NCI-H2107 (cell line): ENCODE measurements at regions not wholly inside any gene's neighbourhood (a gene's known extent, or its start where the extent isn't known, plus 50 kb on each side); places are given as distances from the start of the nearest gene placed in this dataset.
"Not testable (repeated sequence)": the region's sequence is repeated elsewhere in the genome, so short reads cannot be mapped to it uniquely, and the experiment has no call there.

Source experiments
- DNase-seq: peaks from one replicate; lab custom pipeline; 2025; lab: John Stamatoyannopoulos, UW

DNA sequence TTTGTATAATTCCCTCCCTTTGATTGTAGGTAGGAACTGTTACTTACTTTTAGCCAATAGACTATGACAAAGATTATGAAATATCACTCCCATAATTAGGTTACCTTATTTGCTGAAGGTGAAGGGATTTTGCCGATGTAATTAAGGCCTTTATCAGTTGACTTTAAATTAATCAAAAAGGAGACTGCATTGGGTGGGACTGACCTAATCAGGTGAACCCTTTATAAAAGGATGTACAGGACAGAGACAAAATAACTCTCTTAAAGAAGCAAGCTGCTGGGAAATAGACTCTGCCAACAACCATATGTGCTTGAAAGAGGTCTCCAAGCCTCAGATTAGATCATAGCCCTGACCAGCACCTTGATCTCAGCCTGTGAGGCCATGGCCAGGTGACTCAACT, 167.6 kb downstream of the SOX3 start:
- DNase-seq, result no peak

DNA sequence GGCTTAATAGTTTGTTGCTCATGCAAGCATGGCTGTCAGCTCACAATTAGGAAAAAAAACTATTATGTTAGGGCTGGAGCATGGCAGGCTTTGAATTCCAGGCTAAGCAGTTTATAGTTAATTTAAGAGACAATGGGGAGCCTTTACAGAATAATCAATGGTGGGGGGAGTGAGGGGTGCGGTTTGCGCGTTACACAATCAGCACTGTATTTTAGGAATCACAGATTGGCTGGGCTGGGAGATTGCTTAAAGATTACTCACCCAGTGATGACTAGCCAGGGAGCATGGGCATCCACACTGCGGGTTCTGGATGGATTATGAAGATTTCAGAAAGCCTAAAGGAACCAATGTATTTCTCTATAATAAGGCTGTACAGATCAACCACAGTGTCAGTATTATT, 186.6 kb downstream of the SOX3 start:
- no peak for DNase-seq

DNA sequence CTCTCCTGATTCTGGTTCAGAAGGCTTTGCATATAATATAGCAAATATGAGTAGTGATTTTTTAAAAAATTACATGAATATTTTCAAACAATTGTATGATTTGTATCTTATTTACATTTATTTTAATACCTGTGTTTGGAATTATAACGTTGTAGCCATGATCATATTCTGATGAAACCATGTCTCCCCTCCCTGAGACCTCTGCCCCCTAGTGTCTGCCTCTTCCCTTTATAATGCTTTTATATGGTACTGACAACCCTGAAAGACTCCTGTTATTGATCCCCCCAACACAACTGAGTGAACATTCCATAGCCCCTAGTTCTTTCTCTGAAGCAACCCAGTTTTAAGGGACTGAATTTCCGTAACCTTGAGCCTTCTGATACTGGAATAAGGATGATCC, 187.4 kb downstream of the SOX3 start:
- no peak for DNase-seq

DNA sequence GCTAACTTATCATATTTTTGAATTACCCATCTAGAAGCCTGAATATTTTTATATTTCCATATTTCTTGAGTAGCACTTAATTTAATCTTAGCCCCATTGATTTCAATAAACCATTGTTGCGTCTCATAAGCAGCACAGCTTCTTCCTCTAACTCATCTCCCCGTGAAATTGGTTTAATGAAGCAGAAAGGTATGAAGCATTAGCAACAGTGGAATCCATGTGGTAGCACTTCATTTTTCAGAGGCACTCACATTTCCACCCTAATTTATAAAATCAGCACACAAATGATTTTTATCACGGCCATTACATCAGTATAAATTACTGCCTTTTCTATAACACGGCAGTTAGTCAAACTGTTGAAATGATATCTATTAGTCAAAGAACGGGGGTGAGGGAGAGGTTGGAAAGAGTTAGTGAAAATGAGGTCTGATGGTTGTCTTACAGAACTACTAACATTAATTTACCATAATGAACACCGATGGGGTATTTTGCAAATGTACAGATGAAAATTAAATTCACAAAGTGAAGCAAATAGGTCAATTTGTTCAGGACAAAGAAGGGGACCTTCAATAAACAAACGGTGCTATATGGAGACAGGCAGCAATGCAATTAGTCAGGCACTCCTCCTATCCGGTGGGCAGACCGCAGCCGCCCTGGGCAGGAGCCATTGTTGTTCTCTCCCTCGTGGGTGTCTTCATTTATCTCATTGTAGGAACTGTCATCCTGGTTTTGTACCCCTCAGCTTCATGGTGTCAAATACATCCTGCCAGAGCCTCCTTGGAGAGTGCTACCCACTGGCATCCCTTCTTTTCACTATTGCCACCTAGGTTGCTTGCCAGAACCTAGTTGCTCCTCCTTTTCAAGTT, 205.7 kb downstream of the SOX3 start:
- no peak for DNase-seq

DNA sequence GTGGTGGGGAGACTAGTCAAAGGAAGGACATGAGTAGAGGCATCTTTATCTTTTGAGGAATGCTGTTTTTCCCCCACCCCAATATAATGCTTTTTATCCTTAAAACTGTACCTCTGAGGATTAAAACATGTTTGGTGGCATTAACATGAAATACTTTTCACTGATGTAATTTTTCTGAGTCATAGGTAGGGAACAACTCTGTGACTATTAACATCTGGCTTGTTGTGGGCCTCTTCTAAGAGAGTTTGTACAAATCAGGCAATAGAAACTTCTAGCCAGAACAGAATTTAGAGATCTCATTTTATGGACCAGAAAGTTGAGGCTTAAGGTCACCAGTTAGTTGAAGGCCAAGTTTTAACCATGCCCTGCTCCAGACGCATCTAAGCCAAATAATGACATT, 207.6 kb downstream of the SOX3 start:
- DNase-seq, result no peak

DNA sequence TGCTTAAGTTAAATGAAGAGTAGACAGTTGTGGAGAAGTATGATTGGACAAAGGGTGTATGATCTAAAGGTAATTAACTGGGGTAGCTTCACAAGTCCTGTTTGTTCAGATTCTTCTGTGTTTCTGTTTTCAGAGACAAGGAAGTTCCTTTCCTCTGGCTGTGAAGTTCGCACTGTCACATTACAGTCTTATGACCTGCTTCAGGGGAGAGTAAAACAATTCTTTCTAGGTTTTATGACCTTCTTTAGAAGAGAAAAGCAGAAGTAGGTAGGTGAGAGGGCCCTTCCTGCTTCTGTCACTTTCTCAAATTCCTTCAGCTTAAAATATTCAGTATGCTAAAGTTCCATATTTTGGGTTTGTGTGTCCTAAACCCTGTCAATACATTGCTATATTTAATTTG, 211.9 kb downstream of the SOX3 start:
- DNase-seq, result no peak

DNA sequence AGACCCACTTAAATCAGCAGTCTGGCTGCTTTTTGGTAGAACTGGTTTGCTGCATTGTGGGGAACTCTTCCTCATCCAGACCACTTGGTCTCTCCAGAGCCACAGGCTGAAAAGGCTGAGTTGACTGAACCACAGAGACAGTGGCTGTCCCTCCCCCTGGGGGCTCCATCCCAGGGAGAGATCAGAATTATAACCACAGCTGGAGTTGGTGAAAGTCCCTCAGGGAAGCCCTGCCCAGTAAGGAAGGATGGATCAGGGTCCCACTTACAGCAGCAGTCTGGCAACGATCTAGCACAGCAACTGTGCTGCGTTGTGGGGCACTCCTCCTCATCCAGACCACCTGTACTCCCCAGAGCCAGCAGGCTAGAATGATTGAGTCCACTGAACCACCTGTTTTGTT, 212.7 kb downstream of the SOX3 start:
- no peak for DNase-seq

DNA sequence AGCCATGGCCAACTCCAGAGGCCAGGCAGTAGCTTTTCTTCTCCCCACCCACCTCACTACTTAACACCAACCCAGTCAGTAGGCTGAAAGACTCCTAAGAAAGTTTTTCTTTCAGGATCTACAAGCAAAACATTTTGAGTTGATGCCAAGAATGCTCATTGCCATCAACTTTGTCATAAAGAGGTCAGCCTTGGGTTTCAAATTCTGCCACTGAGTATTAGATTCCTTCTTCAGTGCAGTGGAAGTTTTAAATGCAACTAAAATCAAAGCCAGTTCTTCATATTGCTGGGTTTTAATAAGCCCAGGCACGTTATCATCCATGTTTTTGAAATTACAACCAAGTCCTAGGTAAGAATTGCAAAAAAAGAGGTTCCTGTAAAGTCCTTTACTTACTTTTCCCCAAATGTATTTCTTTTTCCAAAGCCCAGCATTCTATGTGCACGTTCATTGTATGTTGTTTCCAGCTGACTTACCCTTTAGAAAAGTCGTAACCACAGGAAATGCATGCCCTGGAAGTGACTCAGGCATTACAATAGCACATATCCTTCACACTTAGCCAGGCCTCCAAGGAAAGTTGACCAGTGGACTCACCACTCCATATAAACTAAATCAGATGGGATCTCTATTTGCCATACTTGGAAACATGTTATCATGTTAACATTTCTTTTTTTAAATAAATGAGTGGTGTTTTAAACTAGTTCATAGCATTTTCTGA, 229.9 kb downstream of the SOX3 start:
- no peak for DNase-seq

DNA sequence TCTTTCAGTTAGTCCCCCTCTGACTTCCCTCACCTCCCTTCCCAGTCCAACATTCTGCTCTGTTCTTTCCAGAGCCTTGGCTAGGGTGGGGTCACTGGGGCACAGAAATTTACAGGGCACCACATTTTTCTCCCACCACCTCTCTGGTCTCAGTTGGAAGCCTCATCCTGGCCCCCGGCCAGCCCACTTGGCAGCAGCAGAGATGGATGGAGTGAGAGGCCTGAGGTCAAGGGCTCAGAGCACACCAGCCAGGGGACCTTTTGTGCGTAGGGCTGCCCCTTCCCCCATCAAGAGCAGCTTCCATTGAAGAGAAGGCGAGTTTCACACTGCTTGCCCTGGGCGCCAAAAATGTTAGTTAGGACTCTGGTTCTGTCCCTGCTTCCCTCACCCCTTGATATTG, 230.9 kb downstream of the SOX3 start:
- DNase-seq, result no peak

DNA sequence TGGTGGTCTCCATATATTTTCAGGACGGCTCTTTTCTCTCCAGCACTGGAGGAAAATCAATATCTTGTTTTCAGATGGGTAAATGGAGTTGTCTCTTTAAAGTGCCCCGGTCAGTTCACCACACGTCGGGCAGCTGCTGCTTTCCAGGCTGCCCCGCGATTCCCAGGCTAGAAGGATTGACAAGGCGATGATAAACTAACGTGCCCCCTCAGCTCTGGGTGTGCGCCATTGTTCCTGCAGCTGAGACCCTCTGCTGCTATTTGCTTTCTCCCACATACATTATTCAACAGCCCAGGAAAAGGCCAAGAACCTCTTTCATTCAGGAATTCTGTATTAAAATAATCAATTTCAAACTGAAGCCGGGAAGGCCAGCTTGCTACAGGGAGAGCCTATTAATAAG, 254.5 kb downstream of the SOX3 start:
- no peak for DNase-seq

DNA sequence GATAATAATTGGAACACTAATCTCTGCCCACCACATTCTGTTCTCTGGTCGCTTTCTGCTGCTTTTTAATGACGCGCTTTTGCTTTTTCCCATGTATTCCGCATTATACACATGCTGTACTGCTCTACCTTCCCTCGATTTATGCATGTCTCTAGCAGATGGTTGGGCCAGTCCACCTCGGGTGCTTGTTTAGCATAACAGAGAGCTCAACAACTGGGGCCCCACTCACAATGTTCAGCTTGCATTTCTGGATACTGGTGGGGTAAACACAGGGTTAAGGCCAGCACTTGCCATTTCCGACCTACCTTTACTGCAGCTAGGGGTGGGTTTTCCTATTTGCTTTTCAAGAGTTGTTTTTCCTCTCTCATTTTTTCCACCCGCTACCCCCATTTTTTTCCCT, 255.8 kb downstream of the SOX3 start:
- no peak for DNase-seq

DNA sequence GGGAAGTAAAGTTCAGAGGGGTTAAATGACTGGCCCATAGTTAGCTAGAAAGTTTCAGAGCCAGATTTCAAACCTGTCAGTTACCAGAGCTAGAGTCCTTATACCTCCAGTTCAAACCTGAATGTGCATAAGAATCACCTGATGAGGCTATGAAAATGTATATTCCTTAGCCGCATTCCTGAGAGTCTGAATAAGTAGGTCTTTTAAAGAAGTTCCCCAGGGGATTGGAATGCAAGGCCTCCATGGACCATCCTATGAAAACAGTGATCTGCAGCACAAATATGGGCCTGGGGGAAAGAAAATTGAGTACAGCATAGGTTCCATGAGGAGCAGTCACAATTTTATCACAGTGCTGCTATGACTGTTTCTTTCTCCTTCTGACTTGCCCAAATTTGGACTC, 263.9 kb upstream of the CXorf66 start:
- no peak for DNase-seq

DNA sequence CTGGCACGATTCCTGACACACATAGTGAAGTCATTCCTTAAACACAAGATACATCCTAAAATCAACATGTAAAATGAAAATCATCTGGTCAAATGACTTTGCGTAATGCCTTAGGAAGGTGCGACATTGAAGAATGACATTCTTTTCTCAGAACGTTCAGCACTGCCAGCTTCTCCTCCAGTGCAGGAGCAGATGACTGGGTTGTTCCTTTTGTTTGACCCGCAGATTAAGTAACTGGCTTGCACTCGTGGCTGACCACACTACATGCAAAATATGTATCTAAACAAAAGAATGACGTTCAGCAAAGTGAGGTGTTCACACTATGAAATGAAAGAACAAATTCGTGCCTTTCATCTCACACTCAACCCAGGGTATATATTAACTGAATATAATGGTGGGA, 260.7 kb upstream of the CXorf66 start:
- not testable (repeated sequence) for DNase-seq

DNA sequence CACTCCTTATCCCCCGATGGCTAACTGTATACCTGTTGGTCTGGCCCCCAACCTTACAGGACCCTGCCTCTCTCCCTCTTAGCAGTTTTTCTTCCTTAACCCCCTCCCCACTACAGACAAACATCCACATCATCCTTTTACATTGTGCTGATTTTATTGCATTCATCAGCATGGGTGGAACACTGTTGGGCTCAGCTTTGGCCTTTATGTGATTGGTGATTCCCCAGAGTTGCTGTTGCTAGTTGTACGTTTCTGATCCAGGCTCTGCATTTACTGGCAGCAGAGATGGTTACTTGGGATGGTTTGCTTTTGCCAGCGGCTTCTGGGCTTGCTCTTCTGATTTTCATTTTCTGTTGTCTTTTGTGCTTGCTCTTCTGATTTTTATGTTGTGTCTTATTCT, 250.6 kb upstream of the CXorf66 start:
- not testable (repeated sequence) for DNase-seq

DNA sequence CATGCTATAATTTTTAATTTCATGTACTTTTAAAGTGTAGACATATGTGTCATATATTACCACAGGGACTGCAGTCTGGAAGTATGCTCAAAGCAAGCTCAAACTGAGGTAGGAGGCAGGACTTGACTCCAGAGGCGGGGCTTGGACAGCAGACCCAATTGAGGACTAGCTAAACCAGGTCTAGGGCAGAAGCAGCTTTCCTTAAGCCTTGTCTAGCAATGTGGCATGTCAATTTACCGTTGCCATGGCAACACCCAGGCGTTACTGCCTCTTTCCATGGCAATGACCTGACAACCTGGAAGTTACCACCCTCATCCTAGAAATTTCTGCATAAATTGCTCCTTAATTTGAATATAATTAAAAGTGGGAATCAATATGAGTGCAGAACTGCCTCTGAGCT, 249.2 kb upstream of the CXorf66 start:
- DNase-seq, result not testable (repeated sequence)

DNA sequence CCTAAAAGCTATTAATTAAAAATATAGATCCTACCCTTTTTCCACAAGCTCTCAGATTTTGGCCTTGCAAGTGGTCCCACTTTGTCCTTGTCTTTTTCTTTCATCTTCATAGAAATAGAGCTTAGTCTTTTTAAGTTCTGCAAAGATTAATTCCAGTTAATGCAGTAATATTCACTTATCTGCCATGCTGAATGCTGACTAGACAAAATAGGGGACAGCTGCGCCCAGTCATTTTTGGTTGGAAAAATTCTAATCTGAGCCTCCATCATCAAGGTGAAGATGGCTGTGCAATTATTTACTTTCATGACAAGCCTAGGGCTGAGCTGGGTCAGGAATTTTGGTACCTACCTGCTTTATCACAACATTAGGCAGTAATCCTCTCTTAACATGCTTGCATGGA, 241.3 kb upstream of the CXorf66 start:
- DNase-seq, result no peak

DNA sequence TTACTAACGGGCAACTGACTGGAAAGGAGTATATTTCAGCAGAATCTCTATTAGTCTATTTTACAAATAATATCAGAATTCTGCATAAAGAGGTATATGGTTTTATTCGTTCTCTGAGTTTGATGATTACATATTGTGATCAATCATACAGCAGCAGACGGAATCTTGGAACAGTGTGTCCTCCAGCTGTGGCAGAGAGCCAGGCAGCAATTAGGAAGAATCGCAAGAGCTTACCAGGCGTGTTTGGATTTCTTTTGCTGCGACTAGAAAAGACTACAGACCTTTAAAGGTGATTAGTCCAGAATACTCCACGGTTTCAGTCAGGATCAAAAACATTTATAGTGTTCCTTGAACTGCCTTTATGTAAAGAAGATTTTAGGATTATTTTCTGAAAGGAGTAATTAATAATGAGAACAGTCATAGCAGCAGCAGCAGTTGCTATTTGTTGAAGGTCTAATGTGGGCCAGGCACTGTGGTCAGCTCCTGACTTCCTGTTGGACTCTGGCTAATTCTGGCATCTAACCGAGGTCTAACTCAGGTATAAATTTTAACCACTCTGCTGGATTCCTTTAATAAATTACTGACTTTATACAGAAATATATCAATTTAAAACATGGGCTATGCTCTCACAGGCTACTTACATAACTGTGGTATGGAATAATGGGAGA, 225.3 kb upstream of the CXorf66 start:
- DNase-seq, result no peak

DNA sequence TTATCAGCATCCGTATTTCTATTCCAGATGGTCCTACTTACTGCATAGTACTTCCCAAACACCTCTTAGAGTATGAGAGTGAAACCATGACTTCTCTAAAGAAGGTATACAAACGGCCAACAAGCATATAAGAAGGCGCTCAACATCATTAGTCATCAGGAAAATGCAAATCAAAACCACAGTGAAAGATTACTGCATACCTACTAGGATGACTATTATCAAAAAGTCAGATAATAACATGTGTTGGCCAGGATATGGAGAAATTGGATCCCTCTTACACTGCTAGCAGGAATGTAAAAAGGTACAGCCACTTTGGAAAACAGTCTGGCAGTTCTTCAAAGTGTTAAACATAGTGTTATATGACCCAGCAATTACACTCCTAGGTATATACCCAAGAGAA, 215.3 kb upstream of the CXorf66 start:
- no peak for DNase-seq

DNA sequence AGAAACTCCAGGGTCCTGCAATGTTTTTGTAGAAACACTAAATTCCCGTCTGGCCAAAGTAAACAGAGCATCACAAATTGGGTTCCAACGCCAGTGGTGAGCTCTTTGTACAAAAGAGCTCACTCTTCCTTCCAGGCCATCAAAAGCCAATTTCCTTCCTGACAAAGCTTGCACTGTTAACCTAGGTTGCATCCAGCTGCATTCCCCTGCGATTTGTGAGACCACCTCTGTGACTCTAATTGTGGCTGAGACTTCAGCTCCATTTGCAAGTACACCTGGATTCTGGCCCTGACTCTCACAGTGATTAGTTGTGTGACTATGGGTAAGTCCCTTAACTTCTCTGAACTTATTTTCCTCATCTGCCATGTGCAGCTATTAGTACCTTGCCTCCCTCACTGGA, 212.5 kb upstream of the CXorf66 start:
- no peak for DNase-seq

DNA sequence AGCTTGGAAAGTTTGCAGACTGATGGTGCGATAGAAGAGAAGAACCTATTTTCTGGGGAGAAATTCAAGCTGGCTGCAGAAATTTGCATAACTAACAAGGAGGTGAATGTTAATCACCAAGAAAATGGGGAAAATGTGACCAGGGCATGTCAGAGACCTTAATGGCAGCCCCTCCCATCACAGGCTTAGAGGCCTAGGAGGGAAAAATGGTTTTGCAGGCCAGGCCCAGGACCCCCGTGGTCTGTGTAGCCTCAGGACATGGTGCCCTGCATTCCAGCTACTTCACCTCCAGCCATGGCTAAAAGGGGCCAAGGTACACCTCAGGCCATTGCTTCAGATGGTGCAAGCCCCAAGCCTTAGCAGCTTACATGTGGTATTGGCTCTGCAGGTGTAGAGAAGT, 207.1 kb upstream of the CXorf66 start:
- no peak for DNase-seq

DNA sequence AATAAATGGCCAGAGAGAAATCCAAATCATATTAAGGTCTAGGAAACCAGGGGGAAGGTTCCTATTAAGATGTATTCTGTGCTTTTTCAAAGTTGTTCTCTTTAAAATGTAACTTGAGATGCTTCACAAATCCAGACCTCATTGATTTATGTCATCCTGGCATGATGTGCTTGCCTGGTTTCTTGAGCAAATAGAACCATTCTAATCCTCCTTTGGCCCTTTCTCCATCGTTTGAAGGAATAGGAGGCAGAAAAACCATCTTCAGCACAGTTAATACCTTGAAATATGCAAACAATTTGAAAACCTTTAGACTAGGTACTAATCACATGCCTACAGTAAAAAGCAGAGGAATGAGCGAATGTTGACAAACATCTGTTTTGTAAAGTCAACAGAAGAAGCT, 202.2 kb upstream of the CXorf66 start:
- DNase-seq, result no peak

DNA sequence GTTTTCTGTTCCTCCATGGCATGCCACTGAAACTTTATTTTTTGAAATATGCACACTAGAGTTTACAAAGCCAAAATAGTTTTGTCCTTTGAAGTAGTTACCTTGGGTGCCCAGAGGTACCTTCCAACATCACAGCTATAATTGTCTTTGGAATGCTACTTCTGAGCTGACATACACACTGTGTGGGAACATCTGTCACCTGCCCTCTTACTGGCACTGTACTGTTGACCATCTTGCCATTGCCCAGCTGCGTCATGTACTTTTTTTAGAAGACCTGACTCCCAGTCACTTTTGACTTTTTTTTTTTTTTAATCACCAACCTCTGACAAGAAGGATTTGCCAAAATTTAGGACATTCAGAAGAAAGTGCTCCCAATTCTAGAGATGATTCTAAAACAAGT, 200.5 kb upstream of the CXorf66 start:
- DNase-seq, result no peak

DNA sequence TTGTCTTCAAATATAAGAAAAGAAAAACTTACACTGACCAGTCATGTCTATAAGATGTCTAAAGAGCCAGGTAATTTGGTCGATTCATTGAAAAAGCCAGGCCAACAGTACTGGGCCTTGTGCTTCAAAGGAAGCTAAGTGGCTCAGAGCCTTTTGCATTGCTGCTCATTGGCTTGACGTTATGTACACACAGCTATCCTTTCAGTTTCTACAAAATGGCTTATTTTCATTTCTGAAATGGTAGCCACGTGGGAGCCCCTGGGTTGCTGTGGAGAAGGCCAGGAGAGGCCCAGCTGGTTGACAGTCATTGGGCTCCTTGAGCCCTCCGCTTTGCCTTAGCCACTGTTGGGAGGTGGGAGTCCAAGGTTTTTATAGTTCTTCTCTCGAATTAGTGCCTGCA, 199.1 kb upstream of the CXorf66 start:
- DNase-seq, result no peak
